GM12875 (cell line): ENCODE measurements at regions not wholly inside any gene's neighbourhood (a gene's known extent, or its start where the extent isn't known, plus 50 kb on each side); places are given as distances from the start of the nearest gene placed in this dataset.

Experiments used
- H3K4me3 ChIP-seq: one replicate; pipeline ENCODE4 v1.5.1; 2011; ENCODE audit warnings: low read depth, low read length, control low read depth
- CTCF ChIP-seq: IDR thresholded peaks from 2 replicates; pipeline ENCODE4 v1.5.1; 2011; ENCODE audit warnings: low read depth, mild to moderate bottlenecking, control low read depth, inconsistent platforms, low read length, moderate library complexity, borderline replicate concordance; ENCODE audit not compliant: insufficient read depth

- no peak for TF ChIP-seq CTCF
- no peak overlapping the region for H3K4me3 ChIP-seq
These were observed 810.6 kb upstream of the PIK3C3 start for GRCh38 chr18:41144441-41144840.

GRCh38 chr18:41140506-41140905, 814.5 kb upstream of the PIK3C3 start:
- TF ChIP-seq CTCF = no peak
- no peak overlapping the region for H3K4me3 ChIP-seq

GRCh38 chr18:41135146-41135545, 819.9 kb upstream of the PIK3C3 start:
- H3K4me3 ChIP-seq = no peak overlapping the region
- TF ChIP-seq CTCF = no peak

- H3K4me3 ChIP-seq = no peak overlapping the region
- TF ChIP-seq CTCF = no peak
These were observed 820.6 kb upstream of the PIK3C3 start for GRCh38 chr18:41134426-41134825.

- no peak for TF ChIP-seq CTCF
- H3K4me3 ChIP-seq = no peak overlapping the region
These were observed 824.0 kb upstream of the PIK3C3 start for GRCh38 chr18:41131050-41131449.

GRCh38 chr18:41128545-41128944, 826.5 kb upstream of the PIK3C3 start:
- no peak for TF ChIP-seq CTCF
- H3K4me3 ChIP-seq = no peak overlapping the region

GRCh38 chr18:41128126-41128525, 826.9 kb upstream of the PIK3C3 start:
- no peak overlapping the region for H3K4me3 ChIP-seq
- TF ChIP-seq CTCF = no peak
